ENCODE measurements at regions not wholly inside any gene's neighbourhood (a gene's known extent, or its start where the extent isn't known, plus 50 kb on each side); places are given as distances from the start of the nearest gene placed in this dataset.

DNA sequence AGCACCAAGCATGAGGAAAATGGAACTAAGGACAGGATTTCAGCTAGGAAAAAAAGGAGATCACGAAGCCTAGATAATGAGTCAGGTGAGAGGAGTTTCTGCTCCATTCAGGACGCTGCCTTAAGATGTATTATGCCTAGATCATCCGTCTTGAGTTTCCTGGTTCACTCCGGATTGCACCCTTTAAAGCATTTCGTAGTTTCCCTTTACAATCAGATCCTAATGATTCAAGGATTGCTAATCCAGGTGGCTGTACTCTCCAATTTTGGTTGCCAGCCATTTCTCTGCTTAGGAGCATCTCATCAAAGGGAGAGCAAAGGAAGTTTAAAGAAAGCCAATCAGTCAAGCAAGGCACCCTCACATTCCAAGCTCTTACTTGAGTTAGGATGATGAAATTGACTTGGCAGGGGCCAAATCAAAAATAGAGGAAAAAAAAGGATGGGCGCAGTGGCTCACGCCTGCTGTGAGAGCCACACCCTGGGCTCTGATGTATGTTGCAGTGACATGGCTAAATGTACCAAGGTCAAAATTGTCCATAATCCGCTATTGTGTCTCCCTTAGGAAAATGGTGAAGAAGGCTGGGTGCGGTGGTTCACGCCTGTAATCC is 156.9 kb upstream of the SOD1 start:
- DNase-seq (ENCODE audit: low read depth), result no peak
- TF ChIP-seq, protein P1, sequence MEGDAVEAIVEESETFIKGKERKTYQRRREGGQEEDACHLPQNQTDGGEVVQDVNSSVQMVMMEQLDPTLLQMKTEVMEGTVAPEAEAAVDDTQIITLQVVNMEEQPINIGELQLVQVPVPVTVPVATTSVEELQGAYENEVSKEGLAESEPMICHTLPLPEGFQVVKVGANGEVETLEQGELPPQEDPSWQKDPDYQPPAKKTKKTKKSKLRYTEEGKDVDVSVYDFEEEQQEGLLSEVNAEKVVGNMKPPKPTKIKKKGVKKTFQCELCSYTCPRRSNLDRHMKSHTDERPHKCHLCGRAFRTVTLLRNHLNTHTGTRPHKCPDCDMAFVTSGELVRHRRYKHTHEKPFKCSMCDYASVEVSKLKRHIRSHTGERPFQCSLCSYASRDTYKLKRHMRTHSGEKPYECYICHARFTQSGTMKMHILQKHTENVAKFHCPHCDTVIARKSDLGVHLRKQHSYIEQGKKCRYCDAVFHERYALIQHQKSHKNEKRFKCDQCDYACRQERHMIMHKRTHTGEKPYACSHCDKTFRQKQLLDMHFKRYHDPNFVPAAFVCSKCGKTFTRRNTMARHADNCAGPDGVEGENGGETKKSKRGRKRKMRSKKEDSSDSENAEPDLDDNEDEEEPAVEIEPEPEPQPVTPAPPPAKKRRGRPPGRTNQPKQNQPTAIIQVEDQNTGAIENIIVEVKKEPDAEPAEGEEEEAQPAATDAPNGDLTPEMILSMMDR (conservative IDR thresholded peaks at IDR 0.05; ENCODE audit: low read depth, low read length), result no peak
- H3K4me3 ChIP-seq (ENCODE audit: low read length), result no peak overlapping the region

GRCh38 chr21:31501926-31502325 is 157.6 kb upstream of the SOD1 start:
- TF ChIP-seq, protein P1 (conservative IDR thresholded peaks at IDR 0.05; ENCODE audit: low read depth, low read length), result no peak
- H3K4me3 ChIP-seq (ENCODE audit: low read length), result no peak overlapping the region
- DNase-seq (ENCODE audit: low read depth), result no peak

GRCh38 chr21:31500982-31501381 is 156.9 kb upstream of the TIAM1 start:
- no peak for DNase-seq (ENCODE audit: low read depth)
- TF ChIP-seq, protein P1 (conservative IDR thresholded peaks at IDR 0.05; ENCODE audit: low read depth, low read length), result no peak
- H3K4me3 ChIP-seq (ENCODE audit: low read length), result no peak overlapping the region

GRCh38 chr21:31500071-31500470 is 156.0 kb upstream of the TIAM1 start:
- TF ChIP-seq, protein P1 (conservative IDR thresholded peaks at IDR 0.05; ENCODE audit: low read depth, low read length), result no peak
- no peak for DNase-seq (ENCODE audit: low read depth)
- no peak overlapping the region for H3K4me3 ChIP-seq (ENCODE audit: low read length)

DNA sequence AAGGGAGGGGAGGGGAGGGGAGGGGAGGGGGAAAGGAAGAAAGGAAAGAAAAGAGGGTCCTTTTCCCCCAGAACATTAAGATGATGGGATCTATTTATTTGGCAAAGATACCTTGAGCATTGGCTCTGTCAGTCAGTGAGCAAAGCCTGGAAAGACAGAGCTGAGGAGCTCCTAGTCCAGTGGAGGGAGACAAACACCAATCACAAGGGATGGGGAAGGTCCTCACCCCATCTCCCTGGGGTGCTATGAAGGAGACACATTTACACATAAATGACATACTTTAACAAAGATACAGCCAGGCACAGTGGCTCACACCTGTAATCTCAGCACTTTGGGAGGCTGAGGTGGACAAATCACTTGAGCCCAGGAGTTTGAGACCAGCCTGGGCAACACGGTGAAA is 154.9 kb upstream of the TIAM1 start:
- H3K4me3 ChIP-seq (ENCODE audit: low read length), result no peak overlapping the region
- TF ChIP-seq, protein P1 (conservative IDR thresholded peaks at IDR 0.05; ENCODE audit: low read depth, low read length), result no peak
- no peak for DNase-seq (ENCODE audit: low read depth)

DNA sequence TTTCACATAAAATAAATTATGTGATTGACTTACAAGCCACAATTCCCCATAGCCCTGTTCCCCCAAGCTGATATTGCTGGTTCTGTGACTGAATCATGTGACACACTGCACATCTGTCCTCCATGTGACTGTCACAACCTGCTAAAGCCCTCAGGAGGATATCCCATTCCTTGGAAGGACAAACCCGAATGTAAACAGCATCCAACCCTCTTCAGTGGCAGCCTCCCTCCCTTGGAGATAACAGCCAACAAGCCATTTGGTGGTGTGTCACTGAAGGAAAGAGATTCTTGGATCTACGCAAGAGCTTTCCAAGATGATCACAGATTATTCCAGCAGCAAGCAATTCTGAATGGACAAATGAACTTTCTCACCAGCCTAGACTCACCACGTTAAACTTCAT is 153.9 kb upstream of the TIAM1 start:
- no peak for DNase-seq (ENCODE audit: low read depth)
- TF ChIP-seq, protein P1 (conservative IDR thresholded peaks at IDR 0.05; ENCODE audit: low read depth, low read length), result no peak
- H3K4me3 ChIP-seq (ENCODE audit: low read length), result no peak overlapping the region

DNA sequence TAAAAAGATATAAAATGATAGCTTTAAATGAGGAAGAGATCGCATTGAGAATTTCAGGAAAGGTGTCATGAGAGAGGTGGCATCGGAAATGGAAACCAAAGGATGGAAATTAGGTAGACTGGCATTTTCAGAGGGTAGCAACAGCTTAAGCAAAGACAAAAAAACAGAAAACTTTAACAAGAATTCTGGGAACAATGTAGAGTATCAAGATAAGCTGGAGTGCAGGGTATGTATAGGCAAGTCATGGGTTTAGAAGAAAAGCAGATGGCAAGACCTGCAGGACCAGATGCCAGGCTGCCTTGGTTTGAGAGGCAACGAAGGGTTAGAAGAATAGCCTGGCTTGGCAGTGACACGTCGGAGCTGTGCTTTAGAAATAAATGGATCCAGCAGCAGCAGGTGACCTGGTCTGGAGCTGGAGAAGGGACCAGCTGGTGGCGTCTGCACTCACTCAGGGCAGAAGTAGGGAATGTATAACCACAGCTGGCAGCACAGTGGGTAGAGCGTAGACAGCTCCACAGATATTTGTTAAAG is 149.4 kb upstream of the TIAM1 start:
- TF ChIP-seq, protein P1 (conservative IDR thresholded peaks at IDR 0.05; ENCODE audit: low read depth, low read length), result no peak
- DNase-seq (ENCODE audit: low read depth), result no peak
- no peak overlapping the region for H3K4me3 ChIP-seq (ENCODE audit: low read length)

Data from retinal pigment epithelial cell (primary cell).